ENCODE measurements at regions not wholly inside any gene's neighbourhood (a gene's known extent, or its start where the extent isn't known, plus 50 kb on each side); places are given as distances from the start of the nearest gene placed in this dataset.
"Not testable (repeated sequence)": the region's sequence is repeated elsewhere in the genome, so short reads cannot be mapped to it uniquely, and the experiment has no call there.

DNA sequence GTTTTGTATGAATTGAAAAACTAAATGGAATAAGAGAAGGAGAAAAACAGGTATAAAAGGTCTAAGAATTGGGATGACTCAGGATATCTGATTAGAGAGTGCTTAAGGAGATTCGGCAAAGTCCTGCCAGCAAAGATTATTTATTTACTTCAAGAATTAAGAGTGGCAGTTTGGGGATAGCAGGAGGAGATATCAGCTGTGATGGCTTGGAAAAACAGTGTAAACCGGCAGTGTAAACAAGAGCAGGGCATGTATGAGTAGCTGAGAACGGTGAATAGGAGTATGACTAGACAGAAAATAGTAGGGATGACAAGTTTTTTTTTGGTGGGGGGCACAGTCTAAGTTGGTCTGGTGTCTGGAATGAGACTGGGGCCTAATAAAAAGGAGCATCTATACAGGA is 231.9 kb upstream of the DUSP10 start:
- TF ChIP-seq, protein P1, sequence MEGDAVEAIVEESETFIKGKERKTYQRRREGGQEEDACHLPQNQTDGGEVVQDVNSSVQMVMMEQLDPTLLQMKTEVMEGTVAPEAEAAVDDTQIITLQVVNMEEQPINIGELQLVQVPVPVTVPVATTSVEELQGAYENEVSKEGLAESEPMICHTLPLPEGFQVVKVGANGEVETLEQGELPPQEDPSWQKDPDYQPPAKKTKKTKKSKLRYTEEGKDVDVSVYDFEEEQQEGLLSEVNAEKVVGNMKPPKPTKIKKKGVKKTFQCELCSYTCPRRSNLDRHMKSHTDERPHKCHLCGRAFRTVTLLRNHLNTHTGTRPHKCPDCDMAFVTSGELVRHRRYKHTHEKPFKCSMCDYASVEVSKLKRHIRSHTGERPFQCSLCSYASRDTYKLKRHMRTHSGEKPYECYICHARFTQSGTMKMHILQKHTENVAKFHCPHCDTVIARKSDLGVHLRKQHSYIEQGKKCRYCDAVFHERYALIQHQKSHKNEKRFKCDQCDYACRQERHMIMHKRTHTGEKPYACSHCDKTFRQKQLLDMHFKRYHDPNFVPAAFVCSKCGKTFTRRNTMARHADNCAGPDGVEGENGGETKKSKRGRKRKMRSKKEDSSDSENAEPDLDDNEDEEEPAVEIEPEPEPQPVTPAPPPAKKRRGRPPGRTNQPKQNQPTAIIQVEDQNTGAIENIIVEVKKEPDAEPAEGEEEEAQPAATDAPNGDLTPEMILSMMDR (IDR thresholded peaks at IDR 0.05; ENCODE audit: low read length) = not testable (repeated sequence)
- TF ChIP-seq EZH2phosphoT487 (IDR thresholded peaks at IDR 0.05; ENCODE audit: low read length); EZH2 (optimal IDR thresholded peaks at IDR 0.05; ENCODE audit: low read depth, low read length): not testable (repeated sequence)
